ENCODE measurements at regions not wholly inside any gene's neighbourhood (a gene's known extent, or its start where the extent isn't known, plus 50 kb on each side); places are given as distances from the start of the nearest gene placed in this dataset.
"Not testable (repeated sequence)": the region's sequence is repeated elsewhere in the genome, so short reads cannot be mapped to it uniquely, and the experiment has no call there.

- DNase-seq, result no peak
Observed at GRCh38 chr2:52345676-52346075, 1313.7 kb upstream of the NRXN1 start.

GRCh38 chr2:52345082-52345481 lies 1313.2 kb upstream of the NRXN1 start:
- no peak for DNase-seq

GRCh38 chr2:52343706-52344266 lies 1311.9 kb upstream of the NRXN1 start:
- DNase-seq, result no peak

GRCh38 chr2:52343010-52343409 lies 1311.1 kb upstream of the NRXN1 start:
- no peak for DNase-seq

- no peak for DNase-seq
Observed at GRCh38 chr2:52342458-52342857, 1310.5 kb upstream of the NRXN1 start.

GRCh38 chr2:52341732-52342131 lies 1309.8 kb upstream of the NRXN1 start:
- no peak for DNase-seq

- DNase-seq, result no peak
Observed at GRCh38 chr2:52340171-52340570, 1308.2 kb upstream of the NRXN1 start.

- DNase-seq, result not testable (repeated sequence)
Observed at GRCh38 chr2:52337786-52338185, 1305.9 kb upstream of the NRXN1 start.

- no peak for DNase-seq
Observed at GRCh38 chr2:52336951-52337350, 1305.0 kb upstream of the NRXN1 start.

- DNase-seq, result no peak
Observed at GRCh38 chr2:52335727-52336126, 1303.8 kb upstream of the NRXN1 start.

GRCh38 chr2:52334185-52334584 lies 1302.3 kb upstream of the NRXN1 start:
- no peak for DNase-seq

GRCh38 chr2:52327641-52328040 lies 1295.7 kb upstream of the NRXN1 start:
- DNase-seq, result peak in 1 of 3 experiments; percentile 7

GRCh38 chr2:52314231-52314630 lies 1282.3 kb upstream of the NRXN1 start:
- DNase-seq, result no peak

- DNase-seq, result no peak
Observed at GRCh38 chr2:52312486-52312885, 1280.6 kb upstream of the NRXN1 start.

GRCh38 chr2:52311862-52312261 lies 1279.9 kb upstream of the NRXN1 start:
- no peak for DNase-seq

GRCh38 chr2:52308156-52308555 lies 1276.2 kb upstream of the NRXN1 start:
- DNase-seq, result no peak

GRCh38 chr2:52294628-52295027 lies 1262.7 kb upstream of the NRXN1 start:
- no peak for DNase-seq

GRCh38 chr2:52292801-52293200 lies 1260.9 kb upstream of the NRXN1 start:
- no peak for DNase-seq

- no peak for DNase-seq
Observed at GRCh38 chr2:52289741-52290140, 1257.8 kb upstream of the NRXN1 start.

GRCh38 chr2:52288596-52288995 lies 1256.7 kb upstream of the NRXN1 start:
- no peak for DNase-seq

GRCh38 chr2:52269696-52270485 lies 1238.0 kb upstream of the NRXN1 start:
- DNase-seq, result no peak

GRCh38 chr2:52264911-52265310 lies 1233.0 kb upstream of the NRXN1 start:
- no peak for DNase-seq

GRCh38 chr2:52264488-52264887 lies 1232.6 kb upstream of the NRXN1 start:
- DNase-seq, result peak in 2 of 3 experiments; percentile 57 to 86

- DNase-seq, result peak in 1 of 3 experiments; percentile 33
Observed at GRCh38 chr2:52260904-52261303, 1229.0 kb upstream of the NRXN1 start.

- not testable (repeated sequence) for DNase-seq
Observed at GRCh38 chr2:52258967-52259366, 1227.0 kb upstream of the NRXN1 start.
